IMR-90 (cell line): ENCODE measurements at regions not wholly inside any gene's neighbourhood (a gene's known extent, or its start where the extent isn't known, plus 50 kb on each side); places are given as distances from the start of the nearest gene placed in this dataset.
"Not testable (repeated sequence)": the region's sequence is repeated elsewhere in the genome, so short reads cannot be mapped to it uniquely, and the experiment has no call there.

Source experiments
- CTCF ChIP-seq: conservative IDR thresholded peaks from 2 replicates; pipeline ENCODE4 v1.5.1; 2012; ENCODE audit warnings: mild to moderate bottlenecking, low read depth, low read length, improper control_type of control experiment
- MAFK ChIP-seq: IDR thresholded peaks from 2 replicates; pipeline ENCODE4 v1.6.1; 2012; ENCODE audit warnings: low read depth, low read length, improper control_type of control experiment
- MXI1 ChIP-seq: IDR thresholded peaks from 2 replicates; pipeline ENCODE4 v1.6.1; 2012; ENCODE audit warnings: low read depth, mild to moderate bottlenecking, low read length, moderate library complexity, borderline replicate concordance
- NFE2L2 ChIP-seq: fragments of 150-350 bp; IDR thresholded peaks from 2 replicates; pipeline ENCODE4 v1.6.1; 2016; ENCODE audit warnings: low read depth, mild to moderate bottlenecking, low read length
- POLR2A ChIP-seq: IDR thresholded peaks from 2 replicates; pipeline ENCODE4 v1.6.1; 2012; ENCODE audit warnings: mild to moderate bottlenecking, low read depth, low read length
- RAD21 ChIP-seq: IDR thresholded peaks from 2 replicates; pipeline ENCODE4 v1.6.1; 2012; ENCODE audit warnings: low read length, improper control_type of control experiment
- RFX5 ChIP-seq: IDR thresholded peaks from 2 replicates; pipeline ENCODE4 v1.8.0; 2012; ENCODE audit warnings: low read depth, mild to moderate bottlenecking, low read length, moderate library complexity
- TF ChIP-seq, protein P1 (sequence below): fragments of 150-350 bp; IDR thresholded peaks from 2 replicates; pipeline ENCODE4 v1.6.1; 2016; ENCODE audit warnings: low read depth, mild to moderate bottlenecking, low read length, moderate library complexity, borderline replicate concordance

GRCh38 chr11:71734368-71734767, 98.6 kb upstream of the DEFB108B start:
- TF ChIP-seq, protein P1, sequence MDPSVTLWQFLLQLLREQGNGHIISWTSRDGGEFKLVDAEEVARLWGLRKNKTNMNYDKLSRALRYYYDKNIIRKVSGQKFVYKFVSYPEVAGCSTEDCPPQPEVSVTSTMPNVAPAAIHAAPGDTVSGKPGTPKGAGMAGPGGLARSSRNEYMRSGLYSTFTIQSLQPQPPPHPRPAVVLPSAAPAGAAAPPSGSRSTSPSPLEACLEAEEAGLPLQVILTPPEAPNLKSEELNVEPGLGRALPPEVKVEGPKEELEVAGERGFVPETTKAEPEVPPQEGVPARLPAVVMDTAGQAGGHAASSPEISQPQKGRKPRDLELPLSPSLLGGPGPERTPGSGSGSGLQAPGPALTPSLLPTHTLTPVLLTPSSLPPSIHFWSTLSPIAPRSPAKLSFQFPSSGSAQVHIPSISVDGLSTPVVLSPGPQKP: not testable (repeated sequence)
- TF ChIP-seq POLR2A, CTCF, MXI1, NFE2L2, RFX5, RAD21, MAFK: not testable (repeated sequence)
